ENCODE measurements at regions not wholly inside any gene's neighbourhood (a gene's known extent, or its start where the extent isn't known, plus 50 kb on each side); places are given as distances from the start of the nearest gene placed in this dataset.

DNA sequence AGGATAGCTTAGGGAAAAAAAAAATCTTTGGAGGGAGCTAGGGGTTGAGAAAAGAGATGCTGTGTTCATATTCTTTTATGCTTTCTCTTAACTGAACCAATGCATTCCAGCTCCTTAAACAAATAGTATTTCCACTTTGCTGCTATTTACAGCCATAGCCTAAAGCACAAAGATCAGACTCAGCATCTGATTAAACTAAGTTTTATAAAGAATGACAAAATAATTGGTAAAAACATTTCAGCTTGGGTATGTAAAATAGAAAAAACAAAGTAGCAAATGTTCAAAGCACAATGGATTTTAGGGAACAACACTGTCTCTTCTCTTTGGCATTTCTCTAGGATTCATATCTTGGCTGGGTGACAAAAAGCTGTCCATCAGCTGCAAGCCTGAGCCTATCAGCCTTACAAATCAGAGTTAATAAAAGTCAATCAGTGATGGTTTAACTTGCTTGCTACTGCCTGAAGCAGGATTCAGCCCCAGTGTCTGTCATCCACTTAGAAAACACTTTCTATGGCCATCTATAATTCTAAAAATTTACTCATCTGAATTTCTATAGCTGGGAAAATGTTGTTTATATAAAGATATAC, 232.1 kb upstream of the CDIN1 start:
- TF ChIP-seq, protein P1, sequence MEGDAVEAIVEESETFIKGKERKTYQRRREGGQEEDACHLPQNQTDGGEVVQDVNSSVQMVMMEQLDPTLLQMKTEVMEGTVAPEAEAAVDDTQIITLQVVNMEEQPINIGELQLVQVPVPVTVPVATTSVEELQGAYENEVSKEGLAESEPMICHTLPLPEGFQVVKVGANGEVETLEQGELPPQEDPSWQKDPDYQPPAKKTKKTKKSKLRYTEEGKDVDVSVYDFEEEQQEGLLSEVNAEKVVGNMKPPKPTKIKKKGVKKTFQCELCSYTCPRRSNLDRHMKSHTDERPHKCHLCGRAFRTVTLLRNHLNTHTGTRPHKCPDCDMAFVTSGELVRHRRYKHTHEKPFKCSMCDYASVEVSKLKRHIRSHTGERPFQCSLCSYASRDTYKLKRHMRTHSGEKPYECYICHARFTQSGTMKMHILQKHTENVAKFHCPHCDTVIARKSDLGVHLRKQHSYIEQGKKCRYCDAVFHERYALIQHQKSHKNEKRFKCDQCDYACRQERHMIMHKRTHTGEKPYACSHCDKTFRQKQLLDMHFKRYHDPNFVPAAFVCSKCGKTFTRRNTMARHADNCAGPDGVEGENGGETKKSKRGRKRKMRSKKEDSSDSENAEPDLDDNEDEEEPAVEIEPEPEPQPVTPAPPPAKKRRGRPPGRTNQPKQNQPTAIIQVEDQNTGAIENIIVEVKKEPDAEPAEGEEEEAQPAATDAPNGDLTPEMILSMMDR (IDR thresholded peaks at IDR 0.05), result no peak
- no peak for TF ChIP-seq EZH2phosphoT487 (IDR thresholded peaks at IDR 0.05)

All from neural progenitor cell (in vitro differentiated cells).